Mesodermal cell (in vitro differentiated cells): ENCODE measurements at regions not wholly inside any gene's neighbourhood (a gene's known extent, or its start where the extent isn't known, plus 50 kb on each side); places are given as distances from the start of the nearest gene placed in this dataset.

Experiments used
- H3K27ac ChIP-seq: 2 replicates; pipeline ENCODE4 v1.7.0; 2013; ENCODE audit warnings: mild to moderate bottlenecking, low read depth, low read length, moderate library complexity; ENCODE audit not compliant: severe bottlenecking
- H3K36me3 ChIP-seq: 2 replicates; pipeline ENCODE4 v1.7.1; 2013; ENCODE audit warnings: mild to moderate bottlenecking, low read length, moderate library complexity; ENCODE audit not compliant: control insufficient read depth, insufficient read depth
- H3K4me1 ChIP-seq: one replicate; pipeline ENCODE4 v1.7.1; 2013; ENCODE audit warnings: mild to moderate bottlenecking, low read length; ENCODE audit not compliant: insufficient read depth, control insufficient read depth, poor library complexity, severe bottlenecking
- H3K4me3 ChIP-seq: 2 replicates; pipeline ENCODE4 v1.7.0; 2013; ENCODE audit warnings: low read length, control low read depth, mild to moderate bottlenecking; ENCODE audit not compliant: insufficient read depth, poor library complexity, severe bottlenecking; ENCODE audit errors: extremely low read depth
- H3K9me3 ChIP-seq: 2 replicates; pipeline ENCODE4 v1.7.1; 2013; ENCODE audit warnings: mild to moderate bottlenecking, low read length, moderate library complexity; ENCODE audit not compliant: control insufficient read depth
- WGBS, 2 experiments: methylation state at CpG; one replicate each; pipeline ENCODE4 v1.1.5; 2013; ENCODE audit warnings: missing lambda C conversion rate in 2 of 2; ENCODE audit not compliant: insufficient coverage in 2 of 2; 5-methylcytosine and 5-hydroxymethylcytosine counted together

DNA sequence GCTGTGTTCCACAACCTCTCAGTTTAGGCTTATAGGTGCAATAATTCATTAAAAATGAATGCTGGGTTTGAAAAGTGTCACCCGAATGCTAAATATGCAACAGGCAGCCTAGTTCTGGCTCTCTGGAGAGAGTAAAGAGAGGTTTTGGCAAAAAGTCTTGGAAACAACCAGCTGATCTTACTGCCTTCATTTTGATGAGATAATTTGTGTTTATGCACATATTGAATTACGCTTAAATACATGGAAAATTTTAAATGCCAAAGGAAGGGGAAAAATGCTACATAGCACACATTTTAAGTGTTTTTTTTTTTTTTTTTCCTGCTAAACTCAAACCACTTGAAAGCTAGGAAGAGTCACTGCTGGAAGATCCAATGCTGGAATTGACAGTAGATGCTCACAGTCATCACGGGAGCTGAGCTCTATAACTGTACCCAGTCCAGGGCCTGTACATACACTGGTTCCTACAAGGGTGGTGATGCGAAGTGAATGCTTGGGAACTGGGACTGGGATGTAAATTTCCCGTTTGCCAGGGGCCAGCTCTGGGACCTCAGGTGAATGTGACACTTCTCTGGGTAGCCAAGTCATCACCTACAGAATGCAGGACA, 151.5 kb downstream of the PFKFB3 start:
- Histone ChIP-seq H3K27ac (no peak overlapping the region), H3K4me1 (no peaks in the 10 kb centered on the region), H3K4me3 (no peak overlapping the region), H3K9me3 (peaks cover 4% of the 10 kb centered on the region), H3K36me3 (no peaks in the 10 kb centered on the region)
- WGBS, 2 experiments: 93 to 94% methylated on average over 2 to 3 of the region's 5 CpGs

DNA sequence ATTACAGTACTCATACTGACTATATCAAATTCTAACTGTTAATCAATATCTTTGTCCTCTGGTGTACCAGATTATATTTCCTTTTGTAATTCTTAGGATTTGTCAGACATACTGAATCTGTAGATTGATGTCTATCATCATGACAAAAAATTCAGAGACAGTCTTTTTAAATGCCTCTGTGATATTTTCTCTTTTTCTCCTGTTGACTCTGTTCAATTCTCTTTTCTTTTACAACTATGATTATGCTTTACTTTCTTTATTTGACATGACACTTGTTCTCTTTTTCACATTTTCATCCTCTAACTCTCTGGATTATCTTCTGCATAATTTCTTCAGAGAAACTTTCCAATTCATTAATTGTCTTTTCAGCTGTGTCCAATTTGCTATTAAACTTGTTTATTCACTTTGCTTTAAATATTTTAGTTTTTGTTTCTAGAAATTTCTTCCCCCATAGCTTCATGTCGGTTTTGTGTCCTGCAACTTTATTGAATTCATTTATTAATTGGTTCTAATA, 153.6 kb downstream of the PFKFB3 start:
- no peak overlapping the region for H3K27ac ChIP-seq
- H3K4me3 ChIP-seq: no peak overlapping the region
- H3K4me1 ChIP-seq: no peaks in the 10 kb centered on the region
- WGBS, 2 experiments: no CpG with 5 or more reads among the region's 1 CpG
- no peaks in the 10 kb centered on the region for H3K36me3 ChIP-seq
- H3K9me3 ChIP-seq: peaks cover 4% of the 10 kb centered on the region

DNA sequence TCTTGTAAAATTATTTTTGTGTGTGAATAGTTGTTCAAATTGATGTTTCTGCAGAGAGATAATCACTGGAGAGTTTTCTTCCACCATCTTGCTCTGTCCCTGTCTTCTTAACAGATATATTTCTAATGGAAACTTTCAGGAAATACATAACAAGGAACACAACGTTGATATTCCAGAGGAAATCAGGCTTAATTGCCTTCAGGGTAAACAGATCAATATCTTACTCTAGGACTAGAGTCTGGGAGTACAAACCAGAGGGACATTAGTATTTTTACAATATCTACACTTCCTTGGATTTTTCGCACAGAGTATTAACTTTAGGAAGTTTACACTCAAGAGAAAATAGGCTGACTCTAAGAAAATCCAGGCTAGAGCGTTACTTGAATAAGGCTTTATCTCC, 159.1 kb downstream of the PFKFB3 start:
- Histone ChIP-seq H3K27ac (no peak overlapping the region), H3K4me3 (no peak overlapping the region), H3K9me3 (peaks cover 4% of the 10 kb centered on the region), H3K4me1 (peaks cover 14% of the 10 kb centered on the region), H3K36me3 (no peaks in the 10 kb centered on the region)
- WGBS, 2 experiments: 100% methylated on average over 2 of the region's 3 CpGs; no CpG with 5 or more reads in 1 of the 2 experiments

GRCh38 chr10:6362879-6363278, 160.1 kb downstream of the PFKFB3 start:
- H3K4me1 ChIP-seq: peaks cover 14% of the 10 kb centered on the region
- H3K9me3 ChIP-seq: peaks cover 4% of the 10 kb centered on the region
- H3K27ac ChIP-seq: no peak overlapping the region
- H3K36me3 ChIP-seq: no peaks in the 10 kb centered on the region
- no peak overlapping the region for H3K4me3 ChIP-seq

DNA sequence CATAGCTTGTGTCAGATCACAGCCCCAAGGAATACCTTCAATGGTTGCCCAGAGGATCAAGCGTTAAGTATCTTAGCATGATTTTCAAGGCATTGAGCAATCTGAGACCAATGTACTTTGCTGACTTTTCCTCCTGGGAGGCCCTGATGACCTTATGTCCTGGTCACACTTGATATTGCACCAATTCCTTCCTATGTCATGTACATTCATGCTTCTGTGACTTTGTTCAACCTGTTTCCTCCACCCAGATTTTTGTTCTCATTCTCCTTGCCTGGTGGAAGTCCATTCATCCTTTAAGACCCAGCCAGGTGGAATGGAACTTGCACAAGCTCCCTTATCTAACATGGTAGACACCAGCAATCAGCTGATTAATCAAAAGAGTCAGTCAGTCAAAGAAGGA, 160.8 kb downstream of the PFKFB3 start:
- Histone ChIP-seq H3K27ac (no peak overlapping the region), H3K9me3 (no peaks in the 10 kb centered on the region), H3K4me3 (no peak overlapping the region), H3K4me1 (peaks cover 14% of the 10 kb centered on the region), H3K36me3 (no peaks in the 10 kb centered on the region)
- WGBS, 2 experiments: 67 to 69% methylated on average over 1 of the region's 1 CpG

- no peak overlapping the region for H3K4me3 ChIP-seq
- WGBS, 2 experiments: 100% methylated on average over 1 of the region's 2 CpGs; no CpG with 5 or more reads in 1 of the 2 experiments
- H3K27ac ChIP-seq: no peak overlapping the region
- no peaks in the 10 kb centered on the region for H3K9me3 ChIP-seq
- H3K4me1 ChIP-seq: peaks cover 14% of the 10 kb centered on the region
- H3K36me3 ChIP-seq: no peaks in the 10 kb centered on the region
These were observed 161.6 kb downstream of the PFKFB3 start for GRCh38 chr10:6364283-6364682.

DNA sequence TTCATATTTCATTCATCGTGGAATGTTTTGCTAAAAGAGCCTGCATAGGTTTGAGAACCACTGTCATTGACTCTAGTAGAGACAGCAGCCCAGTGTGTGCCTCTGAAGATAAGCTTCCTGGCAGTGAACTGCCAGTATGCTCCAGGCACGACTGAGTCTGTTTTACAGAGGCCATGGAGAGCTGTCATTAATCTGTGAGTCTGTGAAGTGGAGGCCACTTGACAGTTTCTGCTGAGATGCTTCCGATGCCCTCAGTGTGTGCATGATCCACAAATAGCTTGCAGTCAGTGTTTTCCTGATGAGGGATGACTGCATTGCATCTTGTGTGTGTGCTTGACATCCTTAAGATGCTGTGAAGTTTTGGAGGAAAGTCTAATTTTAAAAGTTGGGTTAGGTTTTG, 162.2 kb downstream of the PFKFB3 start:
- H3K27ac ChIP-seq: peak overlapping the region; percentile 92
- peaks cover 14% of the 10 kb centered on the region for H3K4me1 ChIP-seq
- no peak overlapping the region for H3K4me3 ChIP-seq
- WGBS, 2 experiments: 65 to 69% methylated on average over 3 of the region's 3 CpGs
- H3K36me3 ChIP-seq: no peaks in the 10 kb centered on the region
- H3K9me3 ChIP-seq: no peaks in the 10 kb centered on the region

GRCh38 chr10:6365384-6365783, 162.7 kb downstream of the PFKFB3 start:
- Histone ChIP-seq H3K4me1 (peaks cover 14% of the 10 kb centered on the region), H3K27ac (peak overlapping the region; percentile 92), H3K4me3 (no peak overlapping the region), H3K36me3 (no peaks in the 10 kb centered on the region), H3K9me3 (no peaks in the 10 kb centered on the region)
- WGBS, 2 experiments: 56 to 68% methylated on average over 4 of the region's 4 CpGs
